HEK293T (cell line): ENCODE measurements at regions not wholly inside any gene's neighbourhood (a gene's known extent, or its start where the extent isn't known, plus 50 kb on each side); places are given as distances from the start of the nearest gene placed in this dataset.

Experiments
- CTCF ChIA-PET: fragments of 350-600 bp; formaldehyde crosslinking; extraction: SDS; loops from one replicate; lab custom pipeline; 2021; ENCODE audit warnings: antibody characterized with exemption, inconsistent platforms; lab: Yijun Ruan, JAX
- POLR2A ChIA-PET: fragments of 350-600 bp; formaldehyde crosslinking; extraction: SDS; loops from one replicate; lab custom pipeline; 2020; ENCODE audit warnings: antibody characterized with exemption, inconsistent platforms; lab: Yijun Ruan, JAX
- DNase-seq: peaks from one replicate; pipeline ENCODE4 v3.0.0; 2012; ENCODE audit warnings: mixed read lengths; ENCODE audit errors: extremely low spot score
- ARNT ChIP-seq: fragments of 450-650 bp; IDR thresholded peaks from 2 replicates; pipeline ENCODE4 v1.6.1; 2017; ENCODE audit warnings: mild to moderate bottlenecking
- BHLHE40 ChIP-seq: fragments of 450-650 bp; IDR thresholded peaks from 2 replicates; pipeline ENCODE4 v1.6.1; 2016; ENCODE audit warnings: mild to moderate bottlenecking, moderate library complexity, borderline replicate concordance
- CTBP1 ChIP-seq: fragments of 450-650 bp; IDR thresholded peaks from 2 replicates; pipeline ENCODE4 v1.6.1; 2016; ENCODE audit warnings: borderline replicate concordance
- ELF4 ChIP-seq: fragments of 450-650 bp; IDR thresholded peaks from 2 replicates; pipeline ENCODE4 v1.6.1; 2017; ENCODE audit warnings: antibody characterized with exemption
- FOXA1 ChIP-seq: fragments of 450-650 bp; IDR thresholded peaks from 2 replicates; pipeline ENCODE4 v1.6.1; 2016; ENCODE audit warnings: mild to moderate bottlenecking
- FOXK2 ChIP-seq: fragments of 450-650 bp; IDR thresholded peaks from 2 replicates; pipeline ENCODE4 v1.6.1; 2016; ENCODE audit warnings: mild to moderate bottlenecking
- FOXM1 ChIP-seq: fragments of 450-650 bp; IDR thresholded peaks from 2 replicates; pipeline ENCODE4 v1.6.1; 2017; ENCODE audit warnings: mild to moderate bottlenecking, borderline replicate concordance
- HDGF ChIP-seq: fragments of 450-650 bp; IDR thresholded peaks from 2 replicates; pipeline ENCODE4 v1.6.1; 2017; ENCODE audit warnings: antibody characterized with exemption, borderline replicate concordance
- L3MBTL2 ChIP-seq: fragments of 450-650 bp; conservative IDR thresholded peaks from 2 replicates; pipeline ENCODE4 v1.6.1; 2016; ENCODE audit warnings: mild to moderate bottlenecking
- LEF1 ChIP-seq: fragments of 450-650 bp; IDR thresholded peaks from 2 replicates; pipeline ENCODE4 v1.6.1; 2017; ENCODE audit warnings: mild to moderate bottlenecking, borderline replicate concordance
- NFRKB ChIP-seq: fragments of 450-650 bp; IDR thresholded peaks from 2 replicates; pipeline ENCODE4 v1.6.1; 2016; ENCODE audit warnings: mild to moderate bottlenecking, moderate library complexity
- SP1 ChIP-seq: fragments of 450-650 bp; IDR thresholded peaks from 2 replicates; pipeline ENCODE4 v1.6.1; 2017
- SUZ12 ChIP-seq: fragments of 450-650 bp; IDR thresholded peaks from 2 replicates; pipeline ENCODE4 v1.6.1; 2016; ENCODE audit warnings: mild to moderate bottlenecking
- TARDBP ChIP-seq: fragments of 450-650 bp; IDR thresholded peaks from 2 replicates; pipeline ENCODE4 v1.6.1; 2016
- ZNF384 ChIP-seq: fragments of 450-650 bp; IDR thresholded peaks from 2 replicates; pipeline ENCODE4 v1.6.1; 2016
- TF ChIP-seq, protein P1 (sequence below): fragments of 450-650 bp; IDR thresholded peaks from 2 replicates; pipeline ENCODE4 v1.6.1; 2016

DNA sequence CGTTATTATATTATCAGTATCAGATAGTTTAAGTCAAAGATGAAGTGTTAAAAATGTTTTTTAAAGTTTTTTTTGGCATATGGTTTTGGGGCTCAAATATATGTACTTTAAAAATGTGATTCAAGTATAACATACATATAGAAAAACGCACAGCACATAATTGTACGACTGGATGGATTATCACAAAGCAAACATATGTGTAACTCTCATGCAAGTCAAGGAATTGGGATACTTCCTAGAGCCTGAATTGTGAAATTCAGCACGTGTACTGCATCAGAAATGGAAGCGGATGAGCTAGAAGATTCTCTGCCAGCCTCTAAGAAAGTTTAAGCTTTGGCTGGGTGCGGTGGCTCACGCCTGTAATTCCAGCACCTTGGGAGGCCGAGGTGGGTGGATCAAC, 340.9 kb downstream of the PRL start:
- POLR2A ChIA-PET, result no interaction called here
- CTCF ChIA-PET, result interaction anchor here (0.7 kb wide), 1 partner anchor 54 kb away, joined by 5 read pairs; no protein-coding TSS in a partner anchor
- TF ChIP-seq ARNT, result no peak
- TF ChIP-seq BHLHE40, result no peak
- TF ChIP-seq FOXA1, result no peak
- TF ChIP-seq CTBP1, result no peak
- no peak for TF ChIP-seq FOXK2
- TF ChIP-seq NFRKB, result no peak
- no peak for TF ChIP-seq LEF1
- no peak for TF ChIP-seq TARDBP
- TF ChIP-seq L3MBTL2, result no peak
- no peak for TF ChIP-seq ELF4
- TF ChIP-seq ZNF384, result no peak
- TF ChIP-seq FOXM1, result no peak
- TF ChIP-seq SUZ12, result no peak
- TF ChIP-seq HDGF, result no peak
- DNase-seq, result no peak

DNA sequence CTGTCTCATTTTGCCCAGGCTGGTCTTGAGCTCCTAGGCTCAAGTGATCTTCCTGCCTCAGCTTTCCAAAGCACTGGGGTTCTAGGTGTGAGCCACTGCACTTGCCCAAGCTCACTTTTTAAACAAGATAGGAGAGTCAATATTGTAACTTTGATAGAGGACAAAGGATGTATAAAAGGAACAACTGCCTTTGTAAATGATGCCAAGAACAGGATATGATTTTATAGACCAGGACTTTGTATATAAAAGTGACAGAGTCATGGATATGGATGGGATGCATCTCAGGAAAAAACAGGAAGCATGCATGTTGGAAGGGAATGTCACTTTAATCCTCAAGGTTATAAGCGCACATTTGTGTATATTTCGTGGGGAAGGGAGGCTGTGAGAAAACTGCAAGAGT, 338.4 kb downstream of the PRL start:
- no peak for DNase-seq
- CTCF ChIA-PET, result no interaction called here
- TF ChIP-seq FOXA1, result no peak
- POLR2A ChIA-PET, result no interaction called here

DNA sequence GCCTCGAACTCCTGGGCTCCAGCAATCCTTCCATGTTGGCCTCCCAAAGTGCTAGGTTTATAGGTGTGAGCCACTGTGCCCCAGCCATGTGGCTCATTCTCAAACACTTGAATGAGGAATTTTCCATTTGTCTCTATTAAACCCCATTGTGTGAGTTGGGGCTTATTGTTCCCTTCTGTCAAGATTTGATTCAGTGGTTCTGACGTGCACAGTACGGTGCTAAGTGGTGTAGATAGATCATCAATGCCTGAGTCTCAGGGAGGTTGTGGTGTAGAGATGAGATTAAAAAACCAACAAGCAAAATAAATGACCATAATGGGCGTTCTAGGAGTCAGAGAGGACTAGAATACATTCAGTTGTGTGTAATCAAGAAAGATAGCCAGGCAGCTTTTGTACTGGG, 335.6 kb downstream of the PRL start:
- no peak for DNase-seq
- CTCF ChIA-PET, result no interaction called here
- no peak for TF ChIP-seq ZNF384
- POLR2A ChIA-PET, result no interaction called here

DNA sequence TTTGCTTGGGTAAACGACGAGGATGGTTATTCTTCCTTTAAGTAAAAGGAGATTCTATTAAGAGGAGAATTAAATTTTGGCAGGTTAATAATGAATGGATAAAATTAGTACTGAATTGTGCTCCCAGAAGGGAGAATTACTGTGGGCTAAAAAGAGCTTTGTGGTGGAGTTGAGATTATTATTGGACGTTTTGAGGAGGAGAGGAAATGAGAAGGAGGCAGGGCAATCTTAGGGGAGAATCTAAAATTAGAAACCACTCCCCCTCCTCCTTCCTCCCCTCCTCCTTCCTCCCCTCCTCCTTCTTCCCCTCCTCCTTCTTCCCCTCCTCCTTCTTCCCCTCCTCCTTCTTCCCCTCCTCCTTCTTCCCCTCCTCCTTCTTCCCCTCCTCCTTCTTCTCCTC, 331.8 kb downstream of the PRL start:
- POLR2A ChIA-PET, result no interaction called here
- TF ChIP-seq FOXK2 (no peak), ELF4 (no peak), SP1 (no peak), L3MBTL2 (no peak), ZNF384 (no peak), NFRKB (no peak), ARNT (no peak), TARDBP (no peak), LEF1 (no peak), CTBP1 (no peak)
- DNase-seq, result no peak
- CTCF ChIA-PET, result no interaction called here

DNA sequence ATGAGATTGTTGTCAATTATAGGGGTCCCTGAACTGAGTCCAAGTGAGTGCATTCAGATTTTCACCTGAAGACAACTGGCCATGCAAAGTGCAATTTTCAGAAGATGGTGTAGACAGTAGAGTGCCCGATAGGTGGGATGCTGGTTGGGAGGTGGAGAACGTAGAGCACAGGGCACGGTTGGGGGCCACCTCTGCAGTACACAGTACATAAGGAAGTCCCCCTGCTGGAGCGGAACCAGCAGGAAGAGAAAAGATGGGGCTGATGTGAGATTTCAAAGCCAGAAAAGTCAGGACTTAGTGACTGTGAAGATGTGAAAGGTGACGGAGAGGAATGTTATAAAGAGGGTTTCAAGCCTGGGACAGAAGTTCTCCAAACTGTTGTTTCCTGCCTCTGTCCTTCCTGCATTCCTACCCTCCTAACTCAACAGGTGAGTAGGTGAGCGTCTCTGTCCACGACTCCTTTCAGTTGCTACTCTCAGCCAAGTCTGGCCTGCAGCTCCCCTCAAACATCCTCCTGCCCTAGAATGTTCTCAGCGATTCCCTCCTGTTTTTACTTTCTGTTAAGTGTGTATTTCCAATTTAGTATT, 330.8 kb downstream of the PRL start:
- CTCF ChIA-PET, result no interaction called here
- no peak for TF ChIP-seq SP1
- TF ChIP-seq TARDBP, result no peak
- no peak for TF ChIP-seq ELF4
- no peak for TF ChIP-seq L3MBTL2
- no peak for TF ChIP-seq CTBP1
- no peak for TF ChIP-seq BHLHE40
- no peak for TF ChIP-seq SUZ12
- no peak for DNase-seq
- POLR2A ChIA-PET, result no interaction called here

- DNase-seq, result no peak
- CTCF ChIA-PET, result interaction anchor here (0.5 kb wide), 2 partner anchors 159 to 347 kb away, joined by 3 read pairs; no protein-coding TSS in a partner anchor
- TF ChIP-seq L3MBTL2 (no peak), ELF4 (no peak), LEF1 (no peak), SUZ12 (no peak), HDGF (no peak), TARDBP (no peak), FOXA1 (no peak), SP1 (no peak), ZNF384 (no peak), BHLHE40 (no peak), FOXM1 (no peak), NFRKB (no peak), CTBP1 (no peak), ARNT (no peak)
- TF ChIP-seq, protein P1, sequence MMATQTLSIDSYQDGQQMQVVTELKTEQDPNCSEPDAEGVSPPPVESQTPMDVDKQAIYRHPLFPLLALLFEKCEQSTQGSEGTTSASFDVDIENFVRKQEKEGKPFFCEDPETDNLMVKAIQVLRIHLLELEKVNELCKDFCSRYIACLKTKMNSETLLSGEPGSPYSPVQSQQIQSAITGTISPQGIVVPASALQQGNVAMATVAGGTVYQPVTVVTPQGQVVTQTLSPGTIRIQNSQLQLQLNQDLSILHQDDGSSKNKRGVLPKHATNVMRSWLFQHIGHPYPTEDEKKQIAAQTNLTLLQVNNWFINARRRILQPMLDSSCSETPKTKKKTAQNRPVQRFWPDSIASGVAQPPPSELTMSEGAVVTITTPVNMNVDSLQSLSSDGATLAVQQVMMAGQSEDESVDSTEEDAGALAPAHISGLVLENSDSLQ, result no peak; the same call in 1 of the 2 replicates
- POLR2A ChIA-PET, result no interaction called here
Observed at GRCh38 chr6:21967056-21967974, 329.5 kb downstream of the PRL start.

DNA sequence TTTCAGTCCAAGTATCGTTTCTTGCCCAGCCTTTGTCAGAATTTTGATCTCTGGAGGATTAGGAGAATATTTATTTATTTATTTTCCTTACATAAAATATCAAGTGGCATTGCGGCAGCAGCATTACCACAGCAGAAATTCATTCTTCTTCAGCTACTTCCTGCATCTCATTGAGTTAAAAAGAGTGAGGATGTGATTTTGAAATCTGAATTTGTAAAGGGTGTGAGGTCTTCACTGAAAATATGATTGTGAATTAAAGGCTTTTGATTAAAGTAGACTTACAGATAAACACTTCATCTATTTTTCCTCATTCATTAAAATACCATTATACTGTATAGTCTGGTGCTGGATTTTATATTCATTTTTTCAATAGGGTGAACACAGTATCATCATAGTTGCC, 328.4 kb downstream of the PRL start:
- ChIA-PET CTCF (no interaction called here), POLR2A (no interaction called here)

More for the DNA sequence above, 328.4 kb downstream of the PRL start:
- no peak for DNase-seq
- TF ChIP-seq L3MBTL2 (no peak), NFRKB (no peak), ELF4 (no peak), CTBP1 (no peak)
